HK-2 (cell line): ENCODE measurements at regions not wholly inside any gene's neighbourhood (a gene's known extent, or its start where the extent isn't known, plus 50 kb on each side); places are given as distances from the start of the nearest gene placed in this dataset.

Source experiments
- DNase-seq: peaks from one replicate; pipeline ENCODE4 v3.0.0-alpha.2; 2018; ENCODE audit not compliant: unreplicated experiment

DNA sequence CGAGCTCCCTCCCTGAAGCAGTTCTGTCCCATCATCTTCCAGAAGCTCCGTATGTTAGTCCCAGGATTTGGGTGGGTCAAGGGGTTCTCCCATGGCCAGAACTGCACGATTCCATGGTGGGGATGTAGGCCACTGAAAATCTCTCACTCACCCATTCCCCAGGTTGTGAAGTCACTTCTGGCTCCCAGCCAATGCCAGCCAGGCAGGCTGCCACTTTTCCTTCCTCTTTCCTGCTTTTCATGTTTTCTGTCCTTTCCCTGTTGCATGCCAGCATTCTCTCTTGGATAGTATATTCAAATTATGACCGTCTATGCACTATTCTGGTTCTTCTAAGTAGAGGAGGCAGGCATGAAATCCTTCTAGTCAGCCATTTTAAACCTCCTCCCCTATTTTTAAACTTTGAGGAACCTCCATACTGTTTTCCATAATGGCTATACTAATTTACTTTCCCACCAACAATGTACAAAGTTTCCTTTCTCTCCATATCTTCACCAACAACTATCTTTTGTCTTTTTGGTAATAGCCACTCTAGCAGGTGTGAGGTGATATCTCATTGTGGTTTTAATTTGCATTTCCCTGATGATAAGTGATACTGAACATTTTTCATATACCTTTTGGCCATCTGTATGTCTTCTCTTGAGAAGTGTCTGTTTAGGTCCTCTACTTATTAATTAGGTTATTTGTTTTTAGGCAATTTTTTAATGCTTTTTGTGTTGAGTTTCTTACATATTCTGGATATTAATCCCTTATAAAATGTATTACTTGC is 182.1 kb upstream of the TET2 start:
- DNase-seq: no peak

DNA sequence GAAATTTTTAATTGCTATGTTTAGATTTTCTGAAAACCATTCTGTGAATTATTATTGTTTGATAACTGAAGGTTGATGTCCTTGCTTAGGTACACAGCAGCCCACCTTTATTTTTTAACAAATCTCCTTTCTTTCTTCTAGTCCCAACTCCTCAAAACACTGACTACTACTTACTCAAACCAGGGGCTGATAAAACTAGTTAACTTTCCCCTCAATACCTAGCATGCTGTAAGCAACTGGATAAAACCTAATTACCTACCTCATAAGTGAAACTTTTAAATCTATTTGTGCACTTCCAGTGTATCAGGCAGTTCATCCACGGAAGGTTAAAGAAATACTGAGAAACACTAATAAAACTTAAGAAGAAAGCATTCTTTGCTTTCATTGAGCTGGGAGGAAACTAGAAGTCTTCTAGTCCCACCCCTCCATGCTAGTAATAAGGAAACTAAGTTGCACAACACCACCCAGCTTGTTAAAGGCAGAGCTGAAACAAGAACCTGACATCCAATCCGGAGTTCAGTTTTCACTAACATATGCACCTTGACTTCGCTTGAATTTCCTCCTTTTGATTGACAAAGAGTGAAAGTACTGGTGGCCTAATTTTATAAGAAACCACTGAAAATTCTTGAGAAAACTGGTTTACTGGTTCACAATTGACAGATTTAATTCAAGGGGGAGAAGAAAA is 180.2 kb upstream of the TET2 start:
- no peak for DNase-seq

DNA sequence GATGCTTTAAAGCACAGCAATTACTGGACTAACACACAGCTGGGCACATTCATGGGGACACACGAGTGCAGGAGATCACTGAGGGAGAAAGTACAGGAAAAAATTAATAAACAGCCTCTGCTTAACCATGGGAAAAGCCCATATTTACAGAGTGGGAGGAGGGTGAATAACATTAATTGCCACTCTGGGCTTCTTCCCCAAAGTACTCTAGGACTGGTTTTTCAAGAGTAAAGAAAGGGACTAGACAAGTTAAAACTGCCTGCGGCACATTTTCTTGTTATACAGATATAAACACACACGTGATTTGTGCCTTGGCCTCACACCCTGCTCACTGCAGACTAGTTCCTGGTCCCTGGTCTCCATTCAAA is 179.7 kb upstream of the TET2 start:
- DNase-seq: no peak

DNA sequence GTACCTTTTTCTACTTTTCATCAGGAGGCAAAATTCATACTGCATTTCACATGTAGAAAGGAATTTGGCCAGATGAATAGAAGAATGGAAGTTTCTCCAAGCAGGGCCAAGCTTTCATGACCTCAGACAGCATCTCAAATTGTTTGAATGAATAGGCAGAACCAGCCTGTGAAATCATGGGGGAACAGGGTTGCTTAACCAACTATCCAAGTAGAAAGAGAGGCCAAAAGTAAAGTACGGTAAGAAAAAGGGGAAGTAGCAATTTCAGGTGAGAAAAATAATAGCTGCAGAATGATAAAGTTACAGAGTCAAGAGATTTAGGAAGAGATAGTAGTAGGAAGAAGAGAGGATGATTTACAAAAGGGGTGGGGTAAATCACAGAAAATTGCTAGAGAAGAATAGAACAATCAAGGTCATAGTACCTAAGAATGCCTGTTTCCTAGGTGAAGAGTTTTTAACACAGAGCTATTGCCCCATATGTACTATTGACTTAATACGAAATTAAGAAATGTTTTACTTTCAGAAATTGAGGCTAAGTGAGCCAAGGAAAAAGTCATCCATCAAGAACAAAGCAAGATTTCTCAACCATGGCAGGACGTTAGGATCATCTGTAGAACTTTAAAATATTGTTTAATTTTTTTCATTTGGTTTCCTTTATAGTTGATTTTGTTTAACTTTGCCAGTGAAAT is 177.1 kb upstream of the TET2 start:
- no peak for DNase-seq

DNA sequence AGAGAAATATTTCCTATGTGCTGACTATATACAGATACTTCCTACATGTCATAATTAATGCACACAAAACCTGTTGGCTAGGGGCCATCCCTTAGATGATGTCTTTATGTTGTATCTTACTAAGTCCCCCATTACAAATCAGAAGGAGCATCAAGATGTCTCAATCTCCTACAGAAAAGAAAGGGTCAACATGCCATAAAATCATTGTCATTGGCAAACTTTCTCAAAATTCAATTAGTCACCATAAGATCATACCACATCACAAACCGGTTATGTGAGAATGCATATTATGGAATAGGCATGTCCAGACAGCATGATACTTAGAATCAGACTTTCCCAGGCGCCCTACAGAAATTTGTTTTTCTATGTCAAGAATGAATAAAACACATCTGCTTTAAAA is 175.2 kb upstream of the TET2 start:
- no peak for DNase-seq

DNA sequence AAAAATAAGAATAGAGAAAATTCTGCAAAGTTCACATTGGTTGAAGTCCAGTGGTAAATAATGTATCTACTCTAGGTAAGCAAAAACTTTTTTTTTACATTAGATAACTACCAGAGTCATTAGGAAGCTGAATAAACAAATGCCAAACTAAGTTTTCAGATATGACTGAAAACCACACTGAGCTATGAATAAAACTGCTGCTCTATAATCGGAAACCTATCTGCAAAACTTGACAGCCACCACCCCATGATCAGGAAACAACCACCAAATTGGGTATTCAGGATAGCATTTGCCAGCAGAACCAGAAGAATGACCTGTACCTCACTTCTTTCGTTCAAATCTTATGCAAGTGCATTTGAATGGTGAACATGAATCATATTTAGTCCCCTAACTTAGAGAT is 173.0 kb upstream of the TET2 start:
- no peak for DNase-seq

DNA sequence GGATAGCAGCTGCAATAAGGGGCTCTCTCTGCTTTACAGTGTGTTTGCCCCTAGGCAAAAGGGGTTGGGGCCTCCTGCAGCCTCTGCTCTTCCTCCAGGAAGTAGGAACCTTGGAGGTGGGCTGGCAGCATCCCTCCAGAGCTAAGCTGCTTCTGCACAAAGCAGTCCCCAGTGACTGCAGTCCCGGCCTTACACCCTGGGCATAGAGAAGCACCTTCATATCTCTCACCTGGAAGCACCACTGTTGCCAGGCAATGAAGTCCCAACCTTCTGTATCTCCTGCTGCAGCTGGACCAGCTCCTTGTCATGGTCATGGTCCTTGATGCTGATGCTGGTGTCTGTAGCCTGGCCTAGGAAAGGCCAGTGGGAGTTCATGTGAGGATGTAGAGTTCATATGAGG is 171.1 kb upstream of the TET2 start:
- DNase-seq: no peak

DNA sequence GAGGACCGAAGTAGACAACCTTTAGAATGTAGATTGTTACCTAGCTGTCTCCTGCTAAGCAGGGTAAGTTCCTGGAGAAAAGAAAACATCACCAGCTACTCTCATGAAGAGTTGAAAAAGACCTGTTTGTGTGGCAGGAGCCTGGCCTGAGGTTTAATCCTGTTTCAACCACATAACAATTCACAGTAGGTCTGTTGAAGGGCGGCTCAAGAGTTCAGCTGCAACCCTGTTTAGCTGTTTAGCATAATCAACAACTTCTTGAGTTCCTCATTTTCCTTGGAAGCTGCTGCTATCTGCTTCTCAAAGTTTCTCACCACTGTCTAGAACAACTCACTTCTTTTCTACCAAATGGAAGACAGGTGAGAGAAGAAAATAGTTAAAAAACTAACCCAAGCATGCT is 170.4 kb upstream of the TET2 start:
- DNase-seq: no peak

DNA sequence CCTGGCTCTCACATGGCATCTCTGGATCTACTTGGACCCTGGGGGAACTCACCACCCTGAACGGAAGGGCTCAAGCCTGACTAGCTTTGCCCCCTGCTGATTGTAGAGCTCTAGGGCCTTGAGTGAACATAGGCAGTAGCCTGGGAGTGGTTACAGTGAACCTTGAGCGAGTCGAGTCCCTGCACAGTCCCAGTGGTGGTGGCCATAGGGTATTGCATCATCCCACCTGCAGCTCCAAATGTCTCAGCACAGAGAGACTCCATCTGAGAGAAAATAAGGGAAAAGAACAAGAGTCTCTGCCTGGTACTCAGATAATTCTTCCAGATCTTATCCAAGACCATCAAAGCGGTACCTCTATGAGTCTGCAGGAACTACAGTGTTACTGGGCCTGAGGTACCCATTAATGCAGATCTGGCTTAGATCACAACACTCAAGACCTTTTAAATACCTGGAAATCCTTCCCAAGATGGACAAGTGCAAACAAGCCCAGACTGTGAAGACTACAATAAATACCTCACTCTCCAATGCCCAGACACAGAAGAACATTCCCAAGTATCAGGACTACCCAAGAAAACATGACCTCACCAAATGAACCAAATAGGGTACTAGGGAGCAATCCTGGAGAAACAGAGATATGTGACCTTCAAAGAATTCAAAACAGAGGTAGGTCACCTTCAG is 167.5 kb upstream of the TET2 start:
- no peak for DNase-seq

DNA sequence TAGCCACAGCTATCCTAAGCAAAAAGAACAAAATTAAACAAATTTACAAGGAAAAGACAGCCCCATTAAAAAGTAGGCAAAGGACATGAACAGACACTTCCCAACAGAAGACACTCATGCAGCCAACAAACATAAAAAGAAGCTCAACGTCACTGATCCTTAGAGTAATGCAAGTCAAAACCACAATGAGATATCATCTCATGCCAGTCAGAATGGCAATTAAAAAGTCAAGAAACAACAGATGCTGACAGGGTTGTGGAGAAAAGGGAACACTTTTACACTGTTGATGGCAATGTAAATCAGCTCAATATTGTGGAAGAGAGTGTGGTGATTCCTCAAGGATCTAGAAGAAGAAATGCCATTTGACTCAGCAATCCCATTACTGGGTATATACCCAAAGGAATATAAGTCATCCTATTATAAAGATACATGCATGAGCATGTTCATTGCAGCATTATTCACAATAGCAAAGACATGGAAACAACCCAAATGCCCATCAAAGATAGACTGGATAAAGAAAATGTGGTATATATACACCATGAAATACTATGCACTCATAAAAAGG is 163.0 kb upstream of the TET2 start:
- no peak for DNase-seq

DNA sequence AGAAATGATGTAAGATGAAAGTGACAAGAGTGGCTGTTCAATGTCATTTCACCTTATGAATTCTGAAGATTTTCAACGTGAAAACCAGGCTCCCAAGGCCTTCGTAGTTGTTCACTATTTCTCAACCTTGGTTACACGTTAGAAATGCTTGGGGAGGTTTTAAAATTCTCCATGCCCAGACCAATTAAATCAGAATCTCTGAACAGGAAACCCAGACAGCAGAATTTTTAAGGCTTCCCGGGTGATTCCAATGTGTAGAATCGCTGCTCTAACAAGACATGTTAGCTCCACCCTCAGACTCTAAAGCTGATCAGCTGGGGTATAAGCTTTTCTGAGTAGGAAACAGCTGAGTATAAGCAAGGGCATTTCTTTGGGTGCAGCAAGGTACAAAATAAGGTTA is 160.4 kb upstream of the TET2 start:
- no peak for DNase-seq

DNA sequence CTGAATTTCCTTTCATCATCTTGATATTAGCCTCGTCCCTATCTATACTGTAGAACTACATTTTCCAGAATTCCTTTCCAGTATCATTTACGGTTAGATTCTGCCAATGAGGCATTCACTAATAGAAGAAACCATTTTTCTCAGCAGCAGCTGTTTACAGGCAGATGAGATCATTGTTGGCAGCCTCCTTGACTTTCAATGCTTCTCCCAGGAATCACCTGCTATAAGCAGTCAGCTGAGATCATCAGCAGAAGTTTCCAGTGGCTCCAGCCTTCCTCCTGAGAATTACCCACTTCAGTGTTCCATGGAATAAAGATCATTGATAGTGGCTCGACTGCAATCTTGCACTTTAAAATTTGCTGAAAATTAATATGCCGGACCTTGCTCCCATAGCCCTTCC is 157.3 kb upstream of the TET2 start:
- DNase-seq: no peak

DNA sequence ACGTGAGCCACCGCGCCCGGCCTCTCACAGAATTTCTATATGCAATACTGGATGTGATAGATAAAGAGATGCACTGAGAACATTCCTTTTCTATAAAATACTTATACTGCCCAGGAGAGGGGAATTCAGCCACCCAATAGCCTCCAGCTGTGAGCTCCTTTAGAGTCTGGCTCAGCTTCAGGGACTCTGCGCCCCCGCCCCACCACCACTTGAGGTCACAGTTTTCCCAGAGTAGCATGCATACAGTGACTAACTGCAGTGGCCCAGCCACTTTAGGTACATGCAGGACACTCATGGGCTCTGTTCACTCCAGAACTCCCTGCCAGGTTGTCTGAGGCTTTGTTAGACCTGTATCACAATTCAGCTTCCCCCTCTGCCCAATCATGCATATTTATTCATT is 144.4 kb upstream of the TET2 start:
- DNase-seq: no peak

DNA sequence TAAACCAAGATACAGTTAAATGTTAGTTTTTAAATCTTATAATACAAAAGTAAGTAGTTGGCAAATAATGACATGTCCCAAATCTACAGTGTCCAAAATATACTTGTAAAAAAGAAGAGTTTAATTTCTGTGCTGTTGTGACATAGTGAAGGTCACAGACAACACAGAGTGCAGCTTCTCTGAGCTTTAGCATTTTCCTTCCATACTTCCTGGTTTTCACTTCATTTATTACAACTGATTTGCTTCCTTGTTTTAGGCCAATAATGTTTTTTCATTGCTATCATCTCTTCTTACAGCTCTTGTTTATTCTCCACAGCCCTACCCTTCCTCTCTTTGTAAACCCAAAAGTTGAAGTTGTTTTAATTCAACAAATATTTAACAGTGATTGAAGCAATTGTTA is 132.4 kb upstream of the TET2 start:
- DNase-seq: no peak

DNA sequence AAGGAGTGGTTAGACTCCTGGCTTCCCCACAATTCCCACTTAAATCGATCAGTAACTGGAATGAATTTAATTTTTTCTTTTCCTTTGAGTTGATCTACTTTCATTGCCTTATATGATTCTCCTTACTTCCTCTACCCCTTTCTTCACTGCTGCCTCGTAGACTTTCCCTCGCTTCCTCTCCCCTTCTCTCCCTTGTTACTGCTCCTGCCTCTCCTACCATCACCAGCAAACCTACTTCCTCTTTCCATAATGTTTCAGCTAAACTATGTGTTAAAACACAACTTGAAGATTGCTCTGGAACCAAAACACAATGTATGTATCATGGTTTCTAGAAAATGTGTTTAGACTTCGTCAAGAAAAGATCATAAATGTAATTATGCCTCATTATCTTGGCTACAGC is 132.0 kb upstream of the TET2 start:
- DNase-seq: no peak

DNA sequence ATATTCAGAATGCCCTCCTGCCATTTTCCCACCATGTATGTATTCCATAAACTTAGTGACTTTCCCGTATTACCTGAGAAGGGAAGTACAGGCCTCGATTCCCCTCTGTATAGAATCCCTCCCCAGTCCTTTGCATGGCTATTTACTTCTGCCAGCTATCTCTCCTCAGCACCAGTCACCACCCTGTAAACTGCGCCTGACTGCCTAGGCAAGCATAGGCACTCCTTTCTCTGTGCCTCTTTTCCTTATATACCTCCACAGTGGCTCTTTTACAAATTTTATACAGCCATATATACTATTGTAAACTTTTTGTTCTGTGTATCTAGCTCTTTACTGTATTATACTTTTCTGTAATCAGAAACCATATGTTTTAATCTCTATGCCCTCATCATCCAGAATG is 130.9 kb upstream of the TET2 start:
- DNase-seq: no peak

DNA sequence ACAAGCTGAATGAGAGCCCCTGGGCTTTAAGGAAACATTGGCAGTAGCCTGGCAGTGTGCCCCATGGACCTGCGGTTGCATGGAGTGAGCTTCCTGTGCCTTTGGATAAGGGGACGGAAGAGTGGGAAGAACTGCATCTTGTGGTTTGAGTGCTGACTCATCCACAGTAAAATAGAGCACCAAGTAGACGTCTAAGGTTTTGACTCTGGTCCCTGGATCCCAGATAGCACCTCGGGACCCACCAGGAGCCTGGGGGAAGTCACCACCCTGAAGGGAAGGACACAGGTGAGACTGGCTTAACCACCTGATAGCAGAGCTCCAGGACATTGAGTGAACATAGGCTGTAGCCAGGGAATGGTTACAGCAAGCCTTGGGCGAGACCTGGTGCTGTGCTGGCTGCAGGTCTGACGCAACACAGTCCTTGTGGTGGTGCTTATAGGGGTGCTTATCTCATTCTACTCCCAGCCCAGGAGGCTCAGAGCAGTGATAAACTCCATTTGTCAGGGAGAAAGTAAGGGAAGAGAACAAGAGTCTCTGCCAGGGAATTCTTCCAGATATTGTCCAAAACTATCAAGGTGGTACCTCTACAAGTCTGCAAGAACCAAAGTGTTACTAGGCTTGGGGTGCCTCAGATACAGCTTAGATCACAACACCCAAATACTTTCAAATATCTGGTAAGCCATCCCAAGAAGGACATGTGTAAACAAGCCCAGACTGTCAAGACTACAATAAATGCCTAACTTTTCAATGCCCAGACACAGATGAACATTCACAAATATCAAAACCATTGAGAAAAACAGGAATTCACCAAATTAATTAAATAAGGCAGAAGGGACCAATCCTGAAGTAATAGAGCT is 123.6 kb upstream of the TET2 start:
- DNase-seq: peak; percentile 32

DNA sequence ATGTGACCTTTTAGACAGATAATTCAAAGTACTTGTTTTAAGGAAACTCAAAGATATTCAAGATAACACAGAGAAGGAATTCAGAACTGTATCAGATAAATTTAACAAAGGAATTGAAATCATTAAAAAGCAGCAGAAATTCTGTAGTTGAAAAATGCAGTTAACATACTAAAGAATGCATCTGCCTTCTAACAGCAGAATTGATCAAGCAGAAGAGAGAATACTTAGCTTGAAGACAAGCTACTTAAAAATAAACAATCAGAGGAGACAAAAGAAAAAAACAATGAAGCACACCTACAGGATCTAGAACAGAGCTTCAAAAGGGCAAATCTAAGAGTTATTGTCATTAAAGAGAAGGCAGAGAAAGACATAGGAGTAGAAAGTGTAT is 123.0 kb upstream of the TET2 start:
- DNase-seq: no peak

DNA sequence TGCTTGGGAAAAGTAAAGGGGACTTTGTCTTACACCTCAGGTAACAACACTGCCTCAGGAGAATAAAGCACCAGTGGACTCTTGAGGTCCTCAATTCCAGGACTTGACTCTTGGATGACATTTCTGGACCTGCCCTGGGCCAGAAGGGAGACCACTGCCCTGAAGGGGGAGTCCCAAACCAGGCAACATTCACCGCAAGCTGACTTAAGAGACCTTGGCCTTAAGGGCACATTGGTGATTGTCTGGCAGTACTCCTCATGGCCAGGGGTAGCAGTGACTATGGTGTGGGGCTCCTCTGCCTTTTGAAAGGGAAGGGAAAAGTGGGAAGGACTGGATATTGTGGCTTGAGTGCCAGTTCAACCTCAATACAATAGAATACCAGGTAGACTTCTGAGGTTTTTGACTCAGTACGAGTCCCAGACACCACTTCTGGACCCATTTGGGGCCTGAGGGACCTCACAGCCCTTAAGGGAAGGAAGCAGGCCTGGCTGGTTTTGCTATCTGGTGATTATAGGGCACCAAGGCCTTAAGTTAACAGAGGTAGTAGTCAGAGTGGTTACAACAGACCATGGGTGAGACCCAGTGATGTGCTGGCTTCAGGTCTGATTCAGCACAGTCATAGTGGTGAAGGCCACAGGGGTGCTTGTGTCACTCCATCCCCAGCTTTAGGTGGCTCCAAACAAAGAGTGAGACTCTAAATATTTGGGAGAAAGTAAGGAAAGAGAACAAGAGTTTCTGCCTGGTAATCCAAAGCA is 121.2 kb upstream of the TET2 start:
- no peak for DNase-seq

DNA sequence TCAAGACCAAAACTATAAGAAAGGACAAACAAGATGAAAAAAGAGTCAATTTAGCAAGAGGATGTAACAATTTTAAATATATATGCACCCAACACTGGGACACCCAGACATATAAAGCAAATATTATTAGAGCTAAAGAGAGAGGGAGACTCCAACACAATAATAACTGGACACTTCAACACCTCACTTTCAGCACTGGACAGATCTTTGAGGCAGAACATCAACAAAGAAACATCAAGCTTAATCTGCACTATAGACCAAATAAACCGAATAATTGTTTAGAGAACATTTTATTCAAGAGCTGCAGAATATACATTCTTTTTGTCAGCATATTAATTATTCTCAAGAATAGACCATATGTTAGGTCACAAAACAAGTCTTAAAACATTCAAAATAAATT is 109.7 kb upstream of the TET2 start:
- no peak for DNase-seq

DNA sequence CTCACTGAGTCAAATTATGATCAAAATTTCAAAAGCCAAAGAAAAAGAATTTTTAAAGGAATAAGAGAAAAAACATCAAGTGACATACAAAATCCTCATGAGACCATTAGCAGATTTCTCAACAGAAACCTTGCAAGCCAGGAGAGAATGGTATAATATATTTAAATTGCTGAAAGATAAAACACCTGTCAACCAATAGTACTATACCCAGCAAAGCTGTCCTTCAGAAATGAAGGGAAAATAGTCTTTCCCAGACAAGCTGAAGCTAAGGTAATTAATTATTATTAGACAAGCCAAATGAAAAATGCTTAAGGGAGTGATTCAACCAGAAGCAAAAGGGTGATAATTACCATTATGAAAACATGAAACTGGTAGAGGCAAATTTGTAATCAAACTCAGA is 104.2 kb upstream of the TET2 start:
- no peak for DNase-seq
